PC-3 (cell line): ENCODE measurements at regions not wholly inside any gene's neighbourhood (a gene's known extent, or its start where the extent isn't known, plus 50 kb on each side); places are given as distances from the start of the nearest gene placed in this dataset.

Experiments used
- ATAC-seq: fragments of 200-7000 bp; cut with Tn5 transposase; 2 replicates; pipeline ENCODE4 v1.9.1; 2020; ENCODE audit warnings: mild to moderate bottlenecking, moderate library complexity
- BruUV-seq: library from RNA; stranded (reverse); fragments of 400-500 nt; replicated peaks from 2 replicates; lab custom pipeline; 2021; lab: Mats Ljungman, UMichigan
- CTCF ChIA-PET: fragments of 300-600 bp; sonication (Branson Sonifier 250); formaldehyde crosslinking; loops from one replicate; lab custom pipeline; 2022; ENCODE audit warnings: antibody characterized with exemption; lab: Charles Lee
- POLR2A ChIA-PET: fragments of 300-600 bp; sonication (Branson Sonifier 250); formaldehyde crosslinking; loops from one replicate; lab custom pipeline; 2022; ENCODE audit warnings: antibody characterized with exemption; ENCODE audit not compliant: unreplicated experiment; lab: Charles Lee
- DNase-seq: peaks from one replicate; pipeline ENCODE4 v3.0.0-alpha.2; 2015
- H2AFZ ChIP-seq: fragments of 300-600 bp; sonication (generic); 2 replicates; pipeline ENCODE4 v1.6.0; 2016; ENCODE audit warnings: antibody characterized with exemption, low read length
- H3F3A ChIP-seq: fragments of 300-600 bp; sonication (generic); one replicate; pipeline ENCODE4 v1.6.0; 2017; ENCODE audit warnings: antibody characterized with exemption, low read length, control low read depth, mild to moderate bottlenecking; ENCODE audit not compliant: unreplicated experiment
- H3K27ac ChIP-seq: fragments of 300-600 bp; sonication (generic); 2 replicates; pipeline ENCODE4 v1.5.1; 2016; ENCODE audit warnings: mild to moderate bottlenecking, low read length
- H3K27me3 ChIP-seq: fragments of 300-600 bp; sonication (generic); 2 replicates; pipeline ENCODE4 v1.6.1; 2016; ENCODE audit warnings: low read length, mixed read lengths
- H3K36me3 ChIP-seq: fragments of 300-600 bp; sonication (generic); 2 replicates; pipeline ENCODE4 v1.6.1; 2016; ENCODE audit warnings: low read depth, mixed run types, low read length, mixed read lengths
- H3K4me1 ChIP-seq: fragments of 300-600 bp; sonication (generic); 2 replicates; pipeline ENCODE4 v1.5.1; 2016; ENCODE audit warnings: low read length; ENCODE audit not compliant: insufficient read depth
- H3K4me2 ChIP-seq: fragments of 300-600 bp; sonication (generic); 2 replicates; pipeline ENCODE4 v1.6.0; 2016; ENCODE audit warnings: low read length
- H3K4me3 ChIP-seq: fragments of 300-600 bp; sonication (generic); 2 replicates; pipeline ENCODE4 v1.5.1; 2016; ENCODE audit warnings: mild to moderate bottlenecking, low read length, mixed read lengths
- H3K79me2 ChIP-seq: fragments of 300-600 bp; sonication (generic); 2 replicates; pipeline ENCODE4 v1.6.1; 2017; ENCODE audit warnings: low read length, mixed read lengths
- H3K9ac ChIP-seq: fragments of 300-600 bp; sonication (generic); 2 replicates; pipeline ENCODE4 v1.6.0; 2016; ENCODE audit warnings: mild to moderate bottlenecking, low read length
- H3K9me2 ChIP-seq: fragments of 300-600 bp; sonication (generic); replicated peaks from 2 replicates; pipeline ENCODE4 v1.6.1; 2016; ENCODE audit warnings: mixed run types, low read length, mixed read lengths
- H3K9me3 ChIP-seq: fragments of 300-600 bp; sonication (generic); 2 replicates; pipeline ENCODE4 v1.6.1; 2016; ENCODE audit warnings: low read length, mixed read lengths
- H4K20me1 ChIP-seq: fragments of 300-600 bp; sonication (generic); 2 replicates; pipeline ENCODE4 v1.6.1; 2016; ENCODE audit warnings: low read length, mixed read lengths
- EZH2 ChIP-seq: fragments of 300-600 bp; sonication (generic); IDR thresholded peaks from one replicate; pipeline ENCODE4 v1.6.1; 2017; ENCODE audit warnings: antibody characterized with exemption, mild to moderate bottlenecking, low read length; ENCODE audit not compliant: unreplicated experiment
- EZH2phosphoT487 ChIP-seq: fragments of 300-600 bp; sonication (generic); IDR thresholded peaks from 2 replicates; pipeline ENCODE4 v1.6.1; 2018; ENCODE audit warnings: mild to moderate bottlenecking, antibody characterized with exemption, low read length, borderline replicate concordance
- intact Hi-C: fragments of 100-400 bp; cut with micrococcal nuclease; formaldehyde crosslinking; loops from 2 replicates; pipeline ENCODE4 v1.9.0; 2023
- TF ChIP-seq, protein P1 (sequence below): fragments of 300-600 bp; sonication (generic); conservative IDR thresholded peaks from 2 replicates; pipeline ENCODE4 v1.5.1; 2017; ENCODE audit warnings: antibody characterized with exemption, low read depth, mild to moderate bottlenecking, low read length

DNA sequence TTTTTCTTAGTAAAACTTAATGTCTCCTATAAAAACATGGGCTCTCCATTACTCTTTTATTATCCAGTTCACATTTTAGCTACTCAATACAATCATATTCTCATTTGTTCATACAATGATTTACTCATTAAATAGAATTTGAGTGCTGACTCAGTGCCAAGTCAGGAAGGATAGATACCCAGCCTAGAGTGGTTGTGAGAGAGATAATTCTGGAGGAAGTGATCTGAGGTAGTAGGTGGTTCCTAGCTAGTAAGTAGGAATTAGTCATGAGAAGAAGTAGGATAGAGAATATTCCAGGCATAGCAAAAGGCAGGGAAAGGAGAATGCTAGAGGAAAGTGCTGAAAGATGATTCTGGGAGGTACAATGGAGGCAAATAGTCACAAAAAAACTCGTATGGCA is 133.5 kb upstream of the MBL2 start:
- BruUV-seq: no TSS peak
- H3K9me3 ChIP-seq: no peaks in the 10 kb centered on the region
- CTCF ChIA-PET: interaction anchor here (0.5 to 1.3 kb wide), 2 partner anchors 11 to 46 kb away, joined by 3 read pairs; no protein-coding TSS in a partner anchor
- H3F3A ChIP-seq: no peaks in the 10 kb centered on the region
- H4K20me1 ChIP-seq: no peaks in the 10 kb centered on the region
- H3K9ac ChIP-seq: no peak overlapping the region
- POLR2A ChIA-PET: interaction anchor here (0.5 kb wide), 1 partner anchor 50 kb away, joined by 4 read pairs; no protein-coding TSS in a partner anchor
- H3K4me2 ChIP-seq: no peak overlapping the region
- no peaks in the 10 kb centered on the region for H3K79me2 ChIP-seq
- no peak overlapping the region for H2AFZ ChIP-seq
- no peaks in the 10 kb centered on the region; the same call in 1 of the 2 replicates for H3K9me2 ChIP-seq
- H3K27ac ChIP-seq: no peak overlapping the region
- H3K4me3 ChIP-seq: no peak overlapping the region
- intact Hi-C loops: no loop called here
- peaks cover 6% of the 10 kb centered on the region; the same call in 1 of the 2 replicates for H3K4me1 ChIP-seq
- no peaks in the 10 kb centered on the region for H3K36me3 ChIP-seq
- TF ChIP-seq, protein P1, sequence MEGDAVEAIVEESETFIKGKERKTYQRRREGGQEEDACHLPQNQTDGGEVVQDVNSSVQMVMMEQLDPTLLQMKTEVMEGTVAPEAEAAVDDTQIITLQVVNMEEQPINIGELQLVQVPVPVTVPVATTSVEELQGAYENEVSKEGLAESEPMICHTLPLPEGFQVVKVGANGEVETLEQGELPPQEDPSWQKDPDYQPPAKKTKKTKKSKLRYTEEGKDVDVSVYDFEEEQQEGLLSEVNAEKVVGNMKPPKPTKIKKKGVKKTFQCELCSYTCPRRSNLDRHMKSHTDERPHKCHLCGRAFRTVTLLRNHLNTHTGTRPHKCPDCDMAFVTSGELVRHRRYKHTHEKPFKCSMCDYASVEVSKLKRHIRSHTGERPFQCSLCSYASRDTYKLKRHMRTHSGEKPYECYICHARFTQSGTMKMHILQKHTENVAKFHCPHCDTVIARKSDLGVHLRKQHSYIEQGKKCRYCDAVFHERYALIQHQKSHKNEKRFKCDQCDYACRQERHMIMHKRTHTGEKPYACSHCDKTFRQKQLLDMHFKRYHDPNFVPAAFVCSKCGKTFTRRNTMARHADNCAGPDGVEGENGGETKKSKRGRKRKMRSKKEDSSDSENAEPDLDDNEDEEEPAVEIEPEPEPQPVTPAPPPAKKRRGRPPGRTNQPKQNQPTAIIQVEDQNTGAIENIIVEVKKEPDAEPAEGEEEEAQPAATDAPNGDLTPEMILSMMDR: no peak
- ATAC-seq (peak; percentile 85), DNase-seq (peak; percentile 82)
- no peaks in the 10 kb centered on the region for H3K27me3 ChIP-seq

DNA sequence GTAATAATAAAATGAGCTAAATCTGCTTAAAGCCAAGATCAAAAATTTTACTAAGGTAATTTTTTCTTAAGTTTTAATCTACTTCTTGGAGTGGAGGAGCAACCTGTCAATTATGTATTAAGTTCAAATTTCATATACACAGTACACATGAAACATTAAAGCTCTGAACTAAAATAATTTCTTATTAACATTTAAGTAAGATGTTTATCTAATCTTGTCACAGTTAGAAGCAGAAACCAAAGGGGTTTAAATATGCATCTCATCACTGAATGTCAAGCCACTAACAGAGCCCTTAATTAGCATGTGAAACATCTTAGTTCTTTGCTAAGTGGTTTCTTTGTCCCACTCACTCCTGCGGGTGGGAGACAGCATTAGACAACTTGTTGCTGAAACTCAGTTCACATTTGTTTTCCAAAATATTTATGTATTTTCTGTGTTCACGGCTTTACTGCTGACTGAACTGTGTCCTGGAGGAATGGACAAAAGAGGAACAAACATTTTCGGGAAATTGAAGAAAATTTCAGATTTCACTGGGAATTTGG is 130.9 kb upstream of the MBL2 start:
- Histone ChIP-seq H2AFZ (no peak overlapping the region), H3K4me1 (peaks cover 15% of the 10 kb centered on the region; the same call in 1 of the 2 replicates), H3K4me2 (no peak overlapping the region), H3K36me3 (no peaks in the 10 kb centered on the region), H3K4me3 (no peak overlapping the region), H3K9me2 (no peaks in the 10 kb centered on the region; the same call in 1 of the 2 replicates), H4K20me1 (no peaks in the 10 kb centered on the region), H3K27me3 (no peaks in the 10 kb centered on the region), H3K9me3 (no peaks in the 10 kb centered on the region), H3F3A (no peaks in the 10 kb centered on the region), H3K9ac (no peak overlapping the region), H3K27ac (no peak overlapping the region), H3K79me2 (no peaks in the 10 kb centered on the region)
- POLR2A ChIA-PET: no interaction called here
- BruUV-seq: no TSS peak
- intact Hi-C loops: no loop called here
- no peak for DNase-seq
- CTCF ChIA-PET: no interaction called here
- TF ChIP-seq, protein P1: no peak
- TF ChIP-seq EZH2: no peak
- TF ChIP-seq EZH2phosphoT487: no peak
- ATAC-seq: no peak

DNA sequence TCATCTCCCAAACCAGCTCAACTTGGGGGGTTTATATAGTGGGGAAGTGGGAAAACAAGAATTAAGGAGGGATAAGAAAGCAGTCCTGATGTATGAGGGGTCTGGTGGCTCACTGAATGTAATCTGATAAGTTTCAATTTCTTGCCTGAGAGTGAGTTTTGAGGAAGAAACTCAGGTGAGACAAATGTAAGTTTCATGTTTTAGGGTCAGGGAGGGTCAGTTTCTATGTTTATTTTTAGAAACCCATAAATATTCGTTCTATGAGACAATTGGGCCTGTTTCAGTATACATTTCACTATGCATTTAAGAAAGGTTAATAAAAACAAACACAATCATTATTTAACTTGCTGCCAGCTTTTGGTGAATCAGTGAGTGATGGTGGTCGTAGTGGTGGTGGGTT is 128.0 kb upstream of the MBL2 start:
- Histone ChIP-seq H3K9me2 (no peaks in the 10 kb centered on the region), H3K27me3 (no peaks in the 10 kb centered on the region), H3K9me3 (no peaks in the 10 kb centered on the region), H3K4me1 (peaks cover 10% of the 10 kb centered on the region; the same call in 1 of the 2 replicates), H2AFZ (peak overlapping the region; percentile 2; the same call in 1 of the 2 replicates), H3K4me2 (no peak overlapping the region), H3K4me3 (no peak overlapping the region), H3F3A (no peaks in the 10 kb centered on the region), H3K27ac (no peak overlapping the region), H4K20me1 (no peaks in the 10 kb centered on the region), H3K9ac (no peak overlapping the region), H3K36me3 (no peaks in the 10 kb centered on the region), H3K79me2 (no peaks in the 10 kb centered on the region)
- CTCF ChIA-PET: no interaction called here
- ATAC-seq: no peak
- no TSS peak for BruUV-seq
- TF ChIP-seq EZH2phosphoT487: no peak
- TF ChIP-seq, protein P1: no peak
- TF ChIP-seq EZH2: no peak
- POLR2A ChIA-PET: no interaction called here
- DNase-seq: no peak
- intact Hi-C loops: no loop called here
